ENCODE measurements at regions not wholly inside any gene's neighbourhood (a gene's known extent, or its start where the extent isn't known, plus 50 kb on each side); places are given as distances from the start of the nearest gene placed in this dataset.
"Not testable (repeated sequence)": the region's sequence is repeated elsewhere in the genome, so short reads cannot be mapped to it uniquely, and the experiment has no call there.

- no peak for DNase-seq (ENCODE audit: low spot score)
Measured at GRCh38 chr6:13874191-13874549, 50.6 kb upstream of the RNF182 start.

DNA sequence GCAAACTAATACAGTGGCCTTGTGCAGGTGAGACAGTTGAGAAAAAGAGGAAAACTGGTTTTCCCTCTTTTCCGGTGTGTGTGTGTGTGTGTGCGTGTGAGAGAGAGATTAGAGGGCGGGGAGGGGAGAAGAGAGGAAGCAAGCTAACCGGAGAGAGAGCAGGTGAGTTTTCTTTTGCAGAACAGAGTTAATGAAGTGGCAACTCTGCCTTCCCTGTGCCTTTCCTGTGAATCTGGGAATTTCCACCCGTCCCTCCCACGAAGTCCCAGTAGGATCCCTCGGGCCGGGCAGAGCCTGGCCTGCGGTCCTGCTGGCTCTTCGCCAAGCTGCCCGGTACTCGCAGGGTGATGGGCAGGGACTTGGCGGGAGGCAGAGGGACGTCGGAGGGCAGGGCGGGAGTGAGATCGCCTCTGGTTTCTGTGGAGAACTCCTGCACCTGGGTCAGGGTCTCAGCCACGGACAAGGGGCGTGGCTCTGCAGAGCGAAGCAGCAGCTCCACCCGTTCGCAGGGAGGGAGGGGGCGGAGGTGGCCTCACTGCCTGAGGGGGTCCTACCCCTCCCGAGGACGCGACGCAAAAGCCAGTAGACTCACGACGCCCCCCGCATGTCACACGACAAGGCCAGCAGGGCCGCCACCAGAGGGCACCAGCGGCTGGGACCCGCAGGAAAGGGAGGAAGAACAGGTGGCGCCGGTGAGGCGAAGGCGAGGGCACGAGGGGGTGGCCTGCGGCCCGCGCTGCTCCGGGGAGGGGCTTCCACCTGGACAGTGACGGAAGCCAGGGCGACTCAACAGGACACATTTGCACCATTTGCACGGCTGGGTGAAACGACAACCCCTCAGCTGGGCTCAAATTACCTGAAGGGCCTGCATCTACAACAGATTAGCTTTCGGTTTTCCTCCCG is 51.2 kb upstream of the RNF182 start:
- DNase-seq (ENCODE audit: low spot score): peak; percentile 45

- DNase-seq (ENCODE audit: low spot score): peak; percentile 50
Measured at GRCh38 chr6:13872681-13873080, 52.1 kb upstream of the RNF182 start.

DNA sequence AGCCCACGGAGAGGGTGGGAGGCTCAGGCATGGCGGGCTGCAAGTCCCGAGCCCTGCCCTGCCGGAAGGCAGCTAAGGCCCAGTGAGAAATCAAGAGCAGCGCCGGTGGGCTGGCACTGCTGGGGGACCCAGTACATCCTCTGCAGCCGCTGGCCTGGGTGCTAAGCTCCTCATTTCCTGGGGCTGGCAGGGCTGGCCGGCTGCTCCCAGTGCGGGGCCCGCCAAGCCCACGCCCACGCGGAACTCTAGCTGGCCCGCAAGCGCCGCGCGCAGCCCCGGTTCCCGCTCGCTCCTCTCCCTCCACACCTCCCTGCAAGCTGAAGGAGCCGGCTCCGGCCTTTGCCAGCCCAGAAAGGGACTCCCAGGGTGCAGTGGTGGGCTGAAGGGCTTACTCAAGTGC is 52.7 kb upstream of the RNF182 start:
- not testable (repeated sequence) for DNase-seq (ENCODE audit: low spot score)

- DNase-seq (ENCODE audit: low spot score): peak; percentile 36
Measured at GRCh38 chr6:13870214-13870830, 54.4 kb upstream of the RNF182 start.

- DNase-seq (ENCODE audit: low spot score): no peak
Measured at GRCh38 chr6:13868236-13868635, 53.9 kb upstream of the MCUR1 start.

- DNase-seq (ENCODE audit: low spot score): no peak
Measured at GRCh38 chr6:13866301-13866700, 51.9 kb upstream of the MCUR1 start.

- DNase-seq (ENCODE audit: low spot score): peak; percentile 32
Measured at GRCh38 chr6:13865141-13865540, 50.8 kb upstream of the MCUR1 start.

DNA sequence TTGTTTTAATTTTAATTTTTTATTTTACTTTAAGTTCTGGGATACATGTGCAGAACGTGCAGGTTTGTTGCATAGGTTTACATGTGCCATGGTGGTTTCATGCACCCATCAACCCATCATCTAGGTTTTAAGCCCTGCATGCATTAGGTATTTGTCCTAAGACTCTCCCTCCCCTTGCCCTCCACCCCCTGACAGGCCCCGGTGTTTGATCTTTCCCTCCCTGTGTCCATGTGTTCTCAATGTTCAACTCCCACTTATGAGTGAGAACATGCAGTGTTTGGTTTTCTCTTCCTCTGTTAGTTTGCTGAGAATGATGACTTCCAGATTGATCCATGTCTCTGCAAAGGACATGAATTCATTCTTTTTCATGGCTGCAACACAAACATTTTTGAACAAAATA is 50.3 kb upstream of the MCUR1 start:
- not testable (repeated sequence) for DNase-seq (ENCODE audit: low spot score)

All from Ammon's horn (tissue), 1 donor.